GM18868 (cell line): ENCODE measurements at regions not wholly inside any gene's neighbourhood (a gene's known extent, or its start where the extent isn't known, plus 50 kb on each side); places are given as distances from the start of the nearest gene placed in this dataset.

Experiments used
- ATAC-seq: cut with Tn5 transposase; IDR thresholded peaks from one replicate; pipeline ENCODE4 v1.9.1; 2021; ENCODE audit warnings: mild to moderate bottlenecking, moderate library complexity; ENCODE audit not compliant: unreplicated experiment

- no peak for ATAC-seq
Measured at GRCh38 chr7:156002362-156003066, 190.3 kb upstream of the SHH start.

GRCh38 chr7:156001496-156002260, 189.4 kb upstream of the SHH start:
- ATAC-seq, result no peak

- ATAC-seq, result no peak
Measured at GRCh38 chr7:156000601-156001396, 188.5 kb upstream of the SHH start.

GRCh38 chr7:155999631-156000489, 187.6 kb upstream of the SHH start:
- no peak for ATAC-seq

- no peak for ATAC-seq
Measured at GRCh38 chr7:155998766-155999630, 186.7 kb upstream of the SHH start.

GRCh38 chr7:155998328-155998691, 186.0 kb upstream of the SHH start:
- ATAC-seq, result no peak

- no peak for ATAC-seq
Measured at GRCh38 chr7:155997431-155998327, 185.4 kb upstream of the SHH start.

- ATAC-seq, result no peak
Measured at GRCh38 chr7:155996718-155997280, 184.5 kb upstream of the SHH start.

GRCh38 chr7:155995183-155995612, 182.9 kb upstream of the SHH start:
- ATAC-seq, result peak; percentile 71

- ATAC-seq, result no peak
Measured at GRCh38 chr7:155994279-155994811, 182.1 kb upstream of the SHH start.

GRCh38 chr7:155993420-155994278, 181.4 kb upstream of the SHH start:
- ATAC-seq, result no peak

- ATAC-seq, result no peak
Measured at GRCh38 chr7:155992974-155993373, 180.7 kb upstream of the SHH start.

- ATAC-seq, result no peak
Measured at GRCh38 chr7:155992538-155992937, 180.3 kb upstream of the SHH start.

GRCh38 chr7:155992107-155992506, 179.8 kb upstream of the SHH start:
- ATAC-seq, result no peak

- no peak for ATAC-seq
Measured at GRCh38 chr7:155991470-155991869, 179.2 kb upstream of the SHH start.

GRCh38 chr7:155988416-155988815, 176.2 kb upstream of the SHH start:
- ATAC-seq, result no peak

GRCh38 chr7:155987681-155988235, 175.5 kb upstream of the SHH start:
- ATAC-seq, result no peak
